Fibroblast of villous mesenchyme (primary cell): ENCODE measurements at regions not wholly inside any gene's neighbourhood (a gene's known extent, or its start where the extent isn't known, plus 50 kb on each side); places are given as distances from the start of the nearest gene placed in this dataset.

Experiments used
- DNase-seq: peaks from one replicate; pipeline ENCODE4 v3.0.0-alpha.2; 2010; ENCODE audit warnings: low read depth
- H3K4me3 ChIP-seq: 2 replicates; pipeline ENCODE4 v1.5.1; 2011; ENCODE audit warnings: low read depth, mild to moderate bottlenecking, low read length
- CTCF ChIP-seq: IDR thresholded peaks from 2 replicates; pipeline ENCODE4 v1.5.1; 2012; ENCODE audit warnings: low read depth, mild to moderate bottlenecking, low read length; ENCODE audit not compliant: insufficient read depth

DNA sequence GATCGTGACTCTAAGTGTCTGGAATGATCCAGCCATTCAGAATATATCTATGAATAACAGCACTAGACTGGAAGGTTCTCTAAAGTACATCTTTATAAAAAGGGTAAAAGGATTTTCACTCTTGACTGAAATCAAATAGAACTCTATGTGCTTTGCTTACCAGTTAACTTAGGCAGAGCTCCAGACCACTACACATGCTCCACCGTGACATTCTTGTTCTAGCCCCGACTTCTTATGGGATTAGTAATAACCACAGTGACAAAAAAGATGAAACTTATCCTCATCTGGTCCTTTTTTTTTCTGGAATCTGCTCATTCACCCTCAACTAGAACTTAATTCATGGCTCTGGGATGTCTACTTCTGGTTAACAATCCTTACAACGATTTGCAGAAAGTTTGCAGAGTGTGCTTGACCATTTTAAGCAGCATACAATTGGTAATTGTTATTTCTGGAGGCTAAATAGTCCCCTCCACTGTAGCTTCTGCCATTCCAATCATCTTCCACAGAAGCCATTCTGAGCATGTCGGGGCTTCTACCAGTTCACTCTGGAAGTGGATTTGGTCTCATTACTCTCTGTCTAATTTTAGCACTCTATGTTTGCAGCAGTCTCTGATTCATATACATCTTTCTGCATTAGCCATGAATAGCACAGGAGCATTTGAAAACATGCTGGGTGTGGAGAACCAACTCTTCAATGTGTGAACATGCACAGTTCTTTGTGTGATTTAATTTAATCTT, 163.7 kb upstream of the CDC14C start:
- no peak overlapping the region for H3K4me3 ChIP-seq
- DNase-seq = no peak
- no peak for TF ChIP-seq CTCF

DNA sequence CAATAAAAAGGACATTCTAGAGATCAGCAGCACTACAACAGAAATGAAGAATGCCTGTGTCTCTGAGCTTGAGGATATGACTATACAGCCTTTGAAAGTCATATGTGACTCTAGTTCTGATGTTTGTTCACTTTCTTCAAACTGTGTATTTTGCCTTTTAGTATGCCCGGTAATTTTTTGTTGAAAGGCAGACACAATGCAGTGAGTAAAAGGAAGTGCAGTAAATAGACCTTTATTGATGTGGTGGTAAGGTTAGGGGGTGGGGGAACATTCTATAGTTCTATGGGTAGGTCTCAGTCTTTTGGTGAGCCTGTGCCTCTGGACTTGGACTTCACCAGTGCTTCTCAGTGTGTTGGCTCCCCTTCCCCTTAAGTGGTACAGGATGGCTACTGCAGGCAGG, 143.5 kb upstream of the CDC14C start:
- no peak for TF ChIP-seq CTCF
- no peak overlapping the region for H3K4me3 ChIP-seq
- DNase-seq = no peak

DNA sequence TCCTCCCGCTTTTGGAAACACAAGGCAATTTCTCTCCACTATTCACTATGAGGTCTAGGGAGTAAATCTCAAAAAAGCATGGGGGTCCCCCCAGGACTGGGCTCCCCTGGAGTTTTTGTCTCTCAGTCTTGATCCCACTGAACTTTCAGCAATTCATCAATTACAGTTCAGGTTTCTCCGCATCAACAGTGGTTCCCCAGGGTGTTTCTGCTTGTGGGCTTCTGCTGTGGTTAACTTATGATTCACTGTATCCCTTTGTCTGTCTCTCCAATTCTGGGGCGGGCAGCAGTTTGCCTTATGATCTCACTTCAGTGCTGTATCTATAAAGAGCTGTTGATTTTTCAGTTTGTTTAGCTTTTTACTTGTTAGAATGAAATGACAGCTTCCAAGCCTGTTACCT, 142.6 kb upstream of the CDC14C start:
- no peak for DNase-seq

GRCh38 chr7:48782511-48782910, 141.8 kb upstream of the CDC14C start:
- no peak overlapping the region for H3K4me3 ChIP-seq
- TF ChIP-seq CTCF = no peak
- no peak for DNase-seq

More for the DNA sequence above, 142.6 kb upstream of the CDC14C start:
- no peak for TF ChIP-seq CTCF
- H3K4me3 ChIP-seq = no peak overlapping the region

DNA sequence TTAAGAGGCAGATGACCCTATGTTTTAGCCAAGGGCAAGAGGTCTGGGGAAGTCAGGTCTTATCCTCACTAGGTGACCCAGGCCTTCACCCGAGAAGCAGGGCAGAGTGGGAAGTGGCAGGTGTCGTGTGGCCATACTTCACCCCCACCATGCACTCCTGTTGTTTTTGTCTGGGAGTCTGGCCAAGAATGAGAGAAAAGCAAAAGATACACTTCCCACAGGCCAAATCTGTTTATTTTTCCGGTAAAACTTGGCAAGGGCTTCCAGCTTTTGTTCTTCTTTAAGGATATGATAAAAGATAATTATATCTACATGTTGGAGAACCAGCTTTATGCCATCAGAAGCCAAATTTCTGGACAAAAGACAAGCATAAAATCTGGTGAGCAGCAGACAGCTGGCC, 137.4 kb upstream of the CDC14C start:
- DNase-seq = no peak
- H3K4me3 ChIP-seq = no peak overlapping the region
- no peak for TF ChIP-seq CTCF

DNA sequence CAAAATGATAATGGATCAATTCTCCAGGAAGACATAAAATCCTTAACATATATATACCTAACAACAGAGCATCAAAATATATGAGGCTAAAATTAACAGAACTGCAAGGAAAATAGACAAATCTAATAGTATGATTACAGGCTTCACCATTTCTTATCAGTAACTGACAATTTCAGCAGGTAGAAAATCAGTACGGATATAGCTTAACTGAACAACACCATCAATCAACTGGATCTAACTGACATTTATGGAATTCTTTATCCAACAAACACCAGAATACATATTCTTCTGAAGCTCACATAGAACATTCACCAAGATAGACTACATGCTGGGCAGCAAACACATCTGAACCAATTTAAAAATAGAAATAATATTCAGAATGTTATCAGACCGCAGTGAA, 121.1 kb upstream of the CDC14C start:
- H3K4me3 ChIP-seq = no peak overlapping the region
- no peak for DNase-seq
- no peak for TF ChIP-seq CTCF

DNA sequence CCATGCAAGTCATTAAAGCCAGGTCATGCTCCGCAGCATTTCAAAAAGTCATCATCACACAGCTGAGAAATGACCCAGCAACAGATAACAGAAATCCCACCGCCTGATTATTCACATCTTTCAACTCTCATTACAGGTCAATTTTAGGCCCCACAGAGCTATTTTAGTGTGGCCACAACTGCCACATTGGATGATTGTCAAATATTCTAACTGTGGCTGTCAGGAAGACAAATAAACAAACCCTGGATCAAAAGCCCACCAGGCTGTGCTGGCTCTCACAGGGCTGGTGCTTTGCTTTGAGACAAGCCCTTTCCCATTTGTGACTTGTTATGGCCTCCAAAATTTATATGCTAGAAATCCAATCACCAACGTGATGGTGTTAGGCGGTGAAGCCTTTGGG, 117.6 kb upstream of the CDC14C start:
- no peak for TF ChIP-seq CTCF
- DNase-seq = no peak

More for the DNA sequence above, 117.6 kb upstream of the CDC14C start:
- no peak overlapping the region for H3K4me3 ChIP-seq
